Retinal pigment epithelial cell (primary cell): ENCODE measurements at regions not wholly inside any gene's neighbourhood (a gene's known extent, or its start where the extent isn't known, plus 50 kb on each side); places are given as distances from the start of the nearest gene placed in this dataset.
A peak's percentile ranks its signal among the peaks of the same experiment; 100 is the strongest.

Experiments
- DNase-seq: peaks from one replicate; pipeline ENCODE4 v3.0.0-alpha.2; 2010; ENCODE audit warnings: low read depth
- H3K4me3 ChIP-seq: 2 replicates; pipeline ENCODE4 v1.5.1; 2011; ENCODE audit warnings: mild to moderate bottlenecking, low read length, control low read depth, moderate library complexity
- TF ChIP-seq, protein P1 (sequence below): conservative IDR thresholded peaks from 2 replicates; pipeline ENCODE4 v1.5.1; 2011; ENCODE audit warnings: low read depth, low read length, control low read depth, inconsistent platforms

DNA sequence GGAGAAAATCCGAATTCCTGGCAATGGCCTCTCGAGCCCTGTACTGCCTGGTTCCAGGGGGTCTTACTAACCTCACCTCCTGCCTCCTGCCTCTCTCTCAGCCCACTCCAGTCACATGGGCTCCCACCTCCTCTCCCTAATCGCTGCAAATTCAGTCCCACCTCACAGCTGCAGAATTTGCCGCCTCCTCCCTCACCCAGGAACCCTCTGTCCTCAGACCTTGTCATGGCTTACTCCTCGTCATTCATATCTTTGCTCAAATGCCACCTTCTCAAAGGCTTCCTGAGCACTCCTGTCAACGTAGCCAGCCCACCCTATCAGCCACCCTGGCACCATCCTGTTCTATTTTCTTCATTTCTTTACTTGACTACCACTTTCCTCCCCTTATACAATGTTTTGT lies 89.0 kb downstream of the SLC2A10 start:
- H3K4me3 ChIP-seq: no peak overlapping the region
- TF ChIP-seq, protein P1, sequence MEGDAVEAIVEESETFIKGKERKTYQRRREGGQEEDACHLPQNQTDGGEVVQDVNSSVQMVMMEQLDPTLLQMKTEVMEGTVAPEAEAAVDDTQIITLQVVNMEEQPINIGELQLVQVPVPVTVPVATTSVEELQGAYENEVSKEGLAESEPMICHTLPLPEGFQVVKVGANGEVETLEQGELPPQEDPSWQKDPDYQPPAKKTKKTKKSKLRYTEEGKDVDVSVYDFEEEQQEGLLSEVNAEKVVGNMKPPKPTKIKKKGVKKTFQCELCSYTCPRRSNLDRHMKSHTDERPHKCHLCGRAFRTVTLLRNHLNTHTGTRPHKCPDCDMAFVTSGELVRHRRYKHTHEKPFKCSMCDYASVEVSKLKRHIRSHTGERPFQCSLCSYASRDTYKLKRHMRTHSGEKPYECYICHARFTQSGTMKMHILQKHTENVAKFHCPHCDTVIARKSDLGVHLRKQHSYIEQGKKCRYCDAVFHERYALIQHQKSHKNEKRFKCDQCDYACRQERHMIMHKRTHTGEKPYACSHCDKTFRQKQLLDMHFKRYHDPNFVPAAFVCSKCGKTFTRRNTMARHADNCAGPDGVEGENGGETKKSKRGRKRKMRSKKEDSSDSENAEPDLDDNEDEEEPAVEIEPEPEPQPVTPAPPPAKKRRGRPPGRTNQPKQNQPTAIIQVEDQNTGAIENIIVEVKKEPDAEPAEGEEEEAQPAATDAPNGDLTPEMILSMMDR: no peak
- DNase-seq: no peak

- H3K4me3 ChIP-seq: no peak overlapping the region
- TF ChIP-seq, protein P1: no peak
- DNase-seq: no peak
Observed at GRCh38 chr20:46799781-46800408, 90.4 kb downstream of the SLC2A10 start.

GRCh38 chr20:46800409-46800804 lies 91.0 kb downstream of the SLC2A10 start:
- no peak for DNase-seq
- no peak overlapping the region for H3K4me3 ChIP-seq
- TF ChIP-seq, protein P1: no peak

- no peak overlapping the region for H3K4me3 ChIP-seq
- DNase-seq: no peak
- TF ChIP-seq, protein P1: no peak
Observed at GRCh38 chr20:46801003-46801702, 91.7 kb downstream of the SLC2A10 start.

GRCh38 chr20:46802722-46803121 lies 91.9 kb upstream of the EYA2 start:
- peak; percentile 67 for DNase-seq
- no peak overlapping the region for H3K4me3 ChIP-seq
- TF ChIP-seq, protein P1: no peak

GRCh38 chr20:46803123-46804020 lies 91.3 kb upstream of the EYA2 start:
- DNase-seq: no peak
- TF ChIP-seq, protein P1: no peak
- no peak overlapping the region for H3K4me3 ChIP-seq
